Neural cell (in vitro differentiated cells): ENCODE measurements at regions not wholly inside any gene's neighbourhood (a gene's known extent, or its start where the extent isn't known, plus 50 kb on each side); places are given as distances from the start of the nearest gene placed in this dataset.

Experiments
- POLR2AphosphoS5 ChIP-seq: IDR thresholded peaks from 2 replicates; pipeline ENCODE4 v1.6.1; 2012
- TF ChIP-seq, protein P1 (sequence below): fragments of 450-650 bp; IDR thresholded peaks from 2 replicates; pipeline ENCODE4 v1.5.1; 2014; ENCODE audit warnings: antibody characterized with exemption, mild to moderate bottlenecking, moderate library complexity; ENCODE audit not compliant: poor library complexity, severe bottlenecking

DNA sequence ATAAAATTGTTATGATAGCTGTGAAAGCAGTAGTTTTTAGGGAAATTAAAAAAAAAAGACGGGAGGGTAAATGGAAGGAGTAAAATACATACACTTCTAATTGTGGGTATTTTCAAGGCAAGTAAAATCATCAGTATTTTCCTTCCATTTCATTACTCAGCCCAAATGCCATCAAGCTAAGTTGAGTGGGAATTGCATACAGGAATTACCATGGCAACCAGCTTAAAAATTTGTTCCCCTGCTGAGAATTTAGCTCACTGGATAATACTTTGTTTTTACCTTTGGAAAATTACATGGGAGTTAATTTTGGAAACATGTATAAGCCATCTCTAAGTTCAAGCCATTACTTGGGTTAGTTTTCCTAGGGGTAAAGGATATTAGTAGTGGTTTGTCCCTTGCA, 1873.4 kb downstream of the LRRC4C start:
- TF ChIP-seq, protein P1, sequence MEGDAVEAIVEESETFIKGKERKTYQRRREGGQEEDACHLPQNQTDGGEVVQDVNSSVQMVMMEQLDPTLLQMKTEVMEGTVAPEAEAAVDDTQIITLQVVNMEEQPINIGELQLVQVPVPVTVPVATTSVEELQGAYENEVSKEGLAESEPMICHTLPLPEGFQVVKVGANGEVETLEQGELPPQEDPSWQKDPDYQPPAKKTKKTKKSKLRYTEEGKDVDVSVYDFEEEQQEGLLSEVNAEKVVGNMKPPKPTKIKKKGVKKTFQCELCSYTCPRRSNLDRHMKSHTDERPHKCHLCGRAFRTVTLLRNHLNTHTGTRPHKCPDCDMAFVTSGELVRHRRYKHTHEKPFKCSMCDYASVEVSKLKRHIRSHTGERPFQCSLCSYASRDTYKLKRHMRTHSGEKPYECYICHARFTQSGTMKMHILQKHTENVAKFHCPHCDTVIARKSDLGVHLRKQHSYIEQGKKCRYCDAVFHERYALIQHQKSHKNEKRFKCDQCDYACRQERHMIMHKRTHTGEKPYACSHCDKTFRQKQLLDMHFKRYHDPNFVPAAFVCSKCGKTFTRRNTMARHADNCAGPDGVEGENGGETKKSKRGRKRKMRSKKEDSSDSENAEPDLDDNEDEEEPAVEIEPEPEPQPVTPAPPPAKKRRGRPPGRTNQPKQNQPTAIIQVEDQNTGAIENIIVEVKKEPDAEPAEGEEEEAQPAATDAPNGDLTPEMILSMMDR: no peak
- no peak for TF ChIP-seq POLR2AphosphoS5
